GM06990 (cell line): ENCODE measurements at regions not wholly inside any gene's neighbourhood (a gene's known extent, or its start where the extent isn't known, plus 50 kb on each side); places are given as distances from the start of the nearest gene placed in this dataset.
A peak's percentile ranks its signal among the peaks of the same experiment; 100 is the strongest.

Experiments
- DNase-seq: peaks from one replicate; pipeline ENCODE4 v3.0.0-alpha.2; 2011; ENCODE audit not compliant: insufficient read length; ENCODE audit errors: extremely low read depth
- H3K27me3 ChIP-seq: replicated peaks from 2 replicates; pipeline ENCODE4 v1.6.0; 2011; ENCODE audit warnings: low read length; ENCODE audit not compliant: control insufficient read depth, insufficient read depth
- H3K36me3 ChIP-seq: 2 replicates; pipeline ENCODE4 v1.5.1; 2011; ENCODE audit warnings: low read length; ENCODE audit not compliant: control insufficient read depth, insufficient read depth
- H3K4me3 ChIP-seq: replicated peaks from 2 replicates; pipeline ENCODE4 v1.5.1; 2011; ENCODE audit warnings: low read depth, mild to moderate bottlenecking, control low read depth, low read length
- CTCF ChIP-seq: IDR thresholded peaks from 2 replicates; pipeline ENCODE4 v1.5.1; 2011; ENCODE audit warnings: low read length, control low read depth, mild to moderate bottlenecking, inconsistent platforms; ENCODE audit not compliant: insufficient read depth, poor library complexity, severe bottlenecking

GRCh38 chr10:10623958-10624566, 393.6 kb upstream of the CELF2 start:
- TF ChIP-seq CTCF: no peak
- DNase-seq: no peak
- Histone ChIP-seq H3K27me3 (no peaks in the 10 kb centered on the region), H3K4me3 (no peak overlapping the region), H3K36me3 (no peaks in the 10 kb centered on the region)

- DNase-seq: no peak
- Histone ChIP-seq H3K36me3 (no peaks in the 10 kb centered on the region), H3K4me3 (no peak overlapping the region), H3K27me3 (no peaks in the 10 kb centered on the region)
- TF ChIP-seq CTCF: no peak
These were observed 393.1 kb upstream of the CELF2 start for GRCh38 chr10:10624567-10624962.

GRCh38 chr10:10625491-10625890, 392.2 kb upstream of the CELF2 start:
- peak; percentile 7 for DNase-seq
- no peak overlapping the region for H3K4me3 ChIP-seq
- no peaks in the 10 kb centered on the region; the same call in 1 of the 2 replicates for H3K27me3 ChIP-seq
- TF ChIP-seq CTCF: no peak
- no peaks in the 10 kb centered on the region for H3K36me3 ChIP-seq

- H3K36me3 ChIP-seq: no peaks in the 10 kb centered on the region
- no peak for TF ChIP-seq CTCF
These were observed 390.9 kb upstream of the CELF2 start for GRCh38 chr10:10626734-10627133.

GRCh38 chr10:10627414-10627813, 390.3 kb upstream of the CELF2 start:
- Histone ChIP-seq H3K4me3 (no peak overlapping the region), H3K27me3 (no peaks in the 10 kb centered on the region; the same call in 1 of the 2 replicates), H3K36me3 (no peaks in the 10 kb centered on the region)
- DNase-seq: no peak
- TF ChIP-seq CTCF: no peak

More at GRCh38 chr10:10626734-10627133, 390.9 kb upstream of the CELF2 start:
- DNase-seq: no peak
- no peak overlapping the region for H3K4me3 ChIP-seq
- H3K27me3 ChIP-seq: no peaks in the 10 kb centered on the region; the same call in 1 of the 2 replicates

- Histone ChIP-seq H3K27me3 (no peaks in the 10 kb centered on the region; the same call in 1 of the 2 replicates), H3K36me3 (no peaks in the 10 kb centered on the region), H3K4me3 (no peak overlapping the region)
- no peak for TF ChIP-seq CTCF
- DNase-seq: no peak
These were observed 388.2 kb upstream of the CELF2 start for GRCh38 chr10:10629512-10629911.
